Adrenal gland (tissue), 9 donors: ENCODE measurements at regions not wholly inside any gene's neighbourhood (a gene's known extent, or its start where the extent isn't known, plus 50 kb on each side); places are given as distances from the start of the nearest gene placed in this dataset.

Source experiments
- DNase-seq, 7 donors: peaks; one replicate each; pipeline ENCODE4 v3.0.0-alpha.2; 2019 to 2020
- H3K27ac ChIP-seq, 5 donors: fragments of 200-600 bp; sonication (generic) in 4 of 5; 1 replicate in 3 of 5; 2 replicates in 2 of 5; pipeline versions ENCODE4 v1.5.1 to v1.8.0; 2016 to 2020; ENCODE audit warnings: mild to moderate bottlenecking in 1 of 5
- H3K27me3 ChIP-seq: fragments of 200-600 bp; 2 replicates; pipeline ENCODE4 v1.8.0; 2021
- H3K36me3 ChIP-seq, 2 donors: fragments of 200-600 bp; replicated peaks in 1 of 2; 1 replicate in 1 of 2; 2 replicates in 1 of 2; pipeline versions ENCODE4 v1.5.1 to v1.8.0; 2018 to 2022
- H3K4me1 ChIP-seq, 2 donors: fragments of 200-600 bp; replicated peaks in 1 of 2; 1 replicate in 1 of 2; 2 replicates in 1 of 2; pipeline versions ENCODE4 v1.5.1 to v1.8.0; 2018 to 2021
- H3K4me3 ChIP-seq, 4 donors: fragments of 200-600 bp; sonication (generic) in 3 of 4; one replicate each; pipeline ENCODE4 v1.5.1; 2016 to 2018
- H3K9me3 ChIP-seq, 3 donors: fragments of 200-600 bp; sonication (generic) in 1 of 3; replicated peaks in 1 of 3; 1 replicate in 2 of 3; 2 replicates in 1 of 3; pipeline versions ENCODE4 v1.5.1 to v1.8.0; 2016 to 2021
- POLR2A ChIP-seq, 2 donors: fragments of 450-650 bp; IDR thresholded peaks; one replicate each; pipeline ENCODE4 v1.6.1; 2017; ENCODE audit warnings: antibody characterized with exemption in 2 of 2, mild to moderate bottlenecking in 2 of 2, moderate library complexity in 1 of 2
- WGBS, 4 donors: extraction: QIAGEN DNeasy Blood & Tissue Kit in 2 of 4; methylation state at CpG; one replicate each; pipeline versions ENCODE4 v1.1.5 to v1.1.7; 2013 to 2017; 5-methylcytosine and 5-hydroxymethylcytosine counted together
- intact Hi-C, 2 donors: fragments of 100-400 bp; cut with DNase I; formaldehyde crosslinking; loops; one replicate each; pipeline versions ENCODE4 v1.14.1 to v1.15.0; 2022 to 2023
- TF ChIP-seq, protein P1 (sequence below), 6 experiments: fragments of 450-650 bp in 4 of 6; fragments of 200-600 bp in 2 of 6; sonication (generic) in 1 of 6; IDR thresholded peaks; 1 replicate in 5 of 6; 2 replicates in 1 of 6; pipeline versions ENCODE4 v1.5.1 to v1.8.0; 2016 to 2021; ENCODE audit warnings: antibody characterized with exemption in 6 of 6, mild to moderate bottlenecking in 2 of 6, moderate library complexity in 1 of 6
- donor health status: healthy with polysubstance abuse.
- donor health status: Bipolar disorder and iron deficiency.
- donor health status: DM: yes; HTN: yes; CAD: no.
- donor health status: DM: no; HTN: no; CAD: no.
- donor health status: DM: no; HTN: no; CAD: no.

DNA sequence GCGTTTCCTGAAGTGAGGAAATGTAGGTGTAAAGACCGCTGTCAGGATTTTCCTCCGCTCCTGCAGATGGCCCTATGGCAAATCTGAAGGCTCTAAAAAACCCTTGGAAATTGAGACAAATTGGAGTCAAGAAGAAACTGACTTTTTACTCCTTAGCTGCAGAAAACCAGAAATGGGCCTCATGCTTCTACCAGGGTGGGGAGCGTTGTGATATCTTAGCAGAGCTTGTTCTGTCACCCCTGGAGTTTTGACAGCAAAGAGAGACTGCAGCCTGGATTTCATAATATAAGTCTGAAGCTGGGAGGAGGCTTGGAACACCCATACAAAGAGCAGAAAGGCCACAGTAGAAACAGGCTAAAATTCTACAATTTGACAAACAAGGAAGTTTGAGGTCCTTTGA lies 283.0 kb upstream of the PLSCR5 start:
- TF ChIP-seq, protein P1, sequence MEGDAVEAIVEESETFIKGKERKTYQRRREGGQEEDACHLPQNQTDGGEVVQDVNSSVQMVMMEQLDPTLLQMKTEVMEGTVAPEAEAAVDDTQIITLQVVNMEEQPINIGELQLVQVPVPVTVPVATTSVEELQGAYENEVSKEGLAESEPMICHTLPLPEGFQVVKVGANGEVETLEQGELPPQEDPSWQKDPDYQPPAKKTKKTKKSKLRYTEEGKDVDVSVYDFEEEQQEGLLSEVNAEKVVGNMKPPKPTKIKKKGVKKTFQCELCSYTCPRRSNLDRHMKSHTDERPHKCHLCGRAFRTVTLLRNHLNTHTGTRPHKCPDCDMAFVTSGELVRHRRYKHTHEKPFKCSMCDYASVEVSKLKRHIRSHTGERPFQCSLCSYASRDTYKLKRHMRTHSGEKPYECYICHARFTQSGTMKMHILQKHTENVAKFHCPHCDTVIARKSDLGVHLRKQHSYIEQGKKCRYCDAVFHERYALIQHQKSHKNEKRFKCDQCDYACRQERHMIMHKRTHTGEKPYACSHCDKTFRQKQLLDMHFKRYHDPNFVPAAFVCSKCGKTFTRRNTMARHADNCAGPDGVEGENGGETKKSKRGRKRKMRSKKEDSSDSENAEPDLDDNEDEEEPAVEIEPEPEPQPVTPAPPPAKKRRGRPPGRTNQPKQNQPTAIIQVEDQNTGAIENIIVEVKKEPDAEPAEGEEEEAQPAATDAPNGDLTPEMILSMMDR (IDR thresholded peaks at IDR 0.05), result no peak
- no peak for TF ChIP-seq POLR2A (IDR thresholded peaks at IDR 0.05)
- Histone ChIP-seq H3K4me3 (no peak overlapping the region), H3K36me3 (no peaks in the 10 kb centered on the region), H3K4me1 (no peaks in the 10 kb centered on the region), H3K9me3 (no peaks in the 10 kb centered on the region), H3K27ac (no peak overlapping the region), H3K27me3 (no peaks in the 10 kb centered on the region)
- 78 to 85% (median 80%) methylated on average over 4 of the region's 4 CpGs for WGBS, 4 donors
- no peak for DNase-seq
- intact Hi-C loops, result no loop called here

DNA sequence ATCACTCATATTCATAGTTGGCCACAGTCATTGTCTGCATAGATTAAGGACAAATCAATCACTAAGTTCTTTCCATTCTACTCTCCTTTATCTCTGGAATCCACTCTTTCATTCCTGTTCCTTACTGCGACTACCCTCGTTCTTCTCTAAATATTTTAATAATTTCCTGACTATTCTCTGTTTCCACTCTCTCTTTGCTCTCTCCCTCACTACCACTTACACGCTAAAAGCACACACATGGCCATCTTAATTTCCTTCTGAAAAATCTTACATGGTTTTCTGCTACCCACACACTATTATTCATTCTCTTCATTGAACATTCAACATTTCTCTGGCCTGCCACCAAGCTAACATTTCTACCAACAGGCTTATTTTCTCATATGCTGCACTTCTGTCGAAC lies 279.6 kb upstream of the PLSCR5 start:
- intact Hi-C loops, result no loop called here
- Histone ChIP-seq H3K4me3 (no peak overlapping the region), H3K27ac (no peak overlapping the region), H3K36me3 (no peaks in the 10 kb centered on the region), H3K9me3 (no peaks in the 10 kb centered on the region), H3K27me3 (no peaks in the 10 kb centered on the region), H3K4me1 (no peaks in the 10 kb centered on the region)
- TF ChIP-seq, protein P1 (IDR thresholded peaks at IDR 0.05), result no peak
- no peak for TF ChIP-seq POLR2A (IDR thresholded peaks at IDR 0.05)
- WGBS, 4 donors, result 60 to 68% (median 61%) methylated on average over 4 of the region's 4 CpGs
- no peak for DNase-seq

DNA sequence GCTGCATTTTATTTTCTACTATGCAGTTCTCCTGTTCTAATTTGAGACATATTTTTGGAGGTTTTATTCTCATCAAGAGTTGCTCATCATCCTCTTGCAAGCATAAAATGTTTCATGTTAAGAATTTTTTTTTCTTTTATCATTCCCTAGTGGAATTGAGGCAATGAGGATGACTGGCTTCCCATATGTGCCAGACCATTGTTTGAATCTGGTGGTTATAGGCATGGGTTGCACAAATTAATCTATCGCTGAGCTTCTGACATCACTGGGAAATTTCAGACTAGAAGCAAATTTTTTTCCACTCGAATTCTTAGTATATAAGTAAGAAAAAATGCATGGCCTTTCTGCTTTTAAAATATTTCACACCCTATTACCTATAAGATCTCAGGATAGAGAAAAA lies 279.1 kb upstream of the PLSCR5 start:
- Histone ChIP-seq H3K36me3 (no peaks in the 10 kb centered on the region), H3K27me3 (no peaks in the 10 kb centered on the region), H3K4me3 (no peak overlapping the region), H3K9me3 (no peaks in the 10 kb centered on the region), H3K27ac (no peak overlapping the region), H3K4me1 (no peaks in the 10 kb centered on the region)
- DNase-seq, result no peak
- WGBS, 4 donors, result 65 to 74% (median 70%) methylated on average over 2 of the region's 2 CpGs
- intact Hi-C loops, result no loop called here
- TF ChIP-seq POLR2A (IDR thresholded peaks at IDR 0.05), result no peak

DNA sequence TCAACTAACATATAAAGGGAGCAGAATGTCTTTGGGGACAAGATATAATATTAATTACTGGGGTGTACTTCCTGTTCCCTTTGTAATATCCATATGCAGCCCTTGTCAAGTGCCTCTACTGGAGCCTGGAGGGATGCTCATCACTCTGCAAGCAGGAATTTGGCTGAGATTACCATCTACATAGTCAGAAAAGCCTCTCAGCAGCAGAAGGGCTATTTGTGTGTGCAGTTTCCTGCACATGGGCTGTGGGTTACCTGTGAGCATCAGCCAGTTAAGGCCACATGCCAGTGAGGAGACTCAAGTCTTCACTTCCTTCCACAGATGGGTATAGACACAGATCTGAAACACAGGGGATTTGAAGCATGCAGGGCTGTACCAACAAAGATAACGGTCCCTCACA lies 278.1 kb upstream of the PLSCR5 start:
- Histone ChIP-seq H3K27ac (no peak overlapping the region), H3K36me3 (no peaks in the 10 kb centered on the region), H3K4me3 (no peak overlapping the region), H3K27me3 (no peaks in the 10 kb centered on the region), H3K9me3 (no peaks in the 10 kb centered on the region), H3K4me1 (no peaks in the 10 kb centered on the region)
- 55 to 72% (median 61%) methylated on average over 1 of the region's 1 CpG for WGBS, 4 donors
- intact Hi-C loops, result no loop called here
- TF ChIP-seq, protein P1 (IDR thresholded peaks at IDR 0.05), result no peak
- no peak for TF ChIP-seq POLR2A (IDR thresholded peaks at IDR 0.05)
- DNase-seq, result no peak

DNA sequence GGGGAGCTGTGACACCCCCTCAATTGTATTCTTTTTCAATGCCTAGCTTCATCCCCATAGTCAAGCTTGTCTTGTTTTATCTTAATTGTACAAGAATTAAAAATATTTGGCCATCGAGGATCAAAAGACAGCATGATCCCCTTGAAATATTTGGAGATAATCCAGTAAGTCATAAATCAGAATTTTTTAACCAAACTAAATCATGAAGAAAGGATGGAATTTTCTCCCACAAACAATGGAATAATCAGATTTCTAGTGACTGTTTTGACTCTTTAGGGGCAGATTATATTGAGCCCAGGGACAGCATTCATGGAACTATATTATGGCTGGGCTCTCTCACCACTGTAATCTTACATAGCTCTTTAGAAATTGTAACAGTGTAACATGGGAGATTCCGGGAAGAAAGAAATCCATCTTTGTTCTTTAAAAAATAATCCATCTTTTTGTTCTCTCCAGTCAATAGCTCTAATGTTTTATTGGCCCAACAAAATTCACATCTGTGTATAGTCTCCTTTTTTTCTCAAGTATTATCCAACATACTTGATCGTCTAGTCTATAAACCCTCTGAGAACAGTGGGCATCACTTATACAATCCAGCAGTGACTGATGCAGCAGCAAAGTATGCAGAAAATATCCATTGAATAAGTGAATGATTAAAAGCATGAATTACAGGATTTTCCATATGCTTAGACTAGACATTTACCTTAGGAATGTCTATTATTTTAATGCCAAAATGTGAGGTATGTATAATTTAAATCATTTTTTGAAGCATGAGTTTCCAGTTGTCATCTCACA lies 277.0 kb upstream of the PLSCR5 start:
- no peaks in the 10 kb centered on the region for H3K36me3 ChIP-seq
- H3K4me1 ChIP-seq, result no peaks in the 10 kb centered on the region
- no peaks in the 10 kb centered on the region for H3K27me3 ChIP-seq
- H3K4me3 ChIP-seq, result no peak overlapping the region
- no peak for DNase-seq
- no peaks in the 10 kb centered on the region for H3K9me3 ChIP-seq
- H3K27ac ChIP-seq, result no peak overlapping the region
- 41 to 56% (median 45%) methylated on average over 3 of the region's 3 CpGs for WGBS, 4 donors
- intact Hi-C loops, result no loop called here
- no peak for TF ChIP-seq POLR2A (IDR thresholded peaks at IDR 0.05)
- TF ChIP-seq, protein P1 (IDR thresholded peaks at IDR 0.05), result no peak
